SW 1271 (cell line): ENCODE measurements at regions not wholly inside any gene's neighbourhood (a gene's known extent, or its start where the extent isn't known, plus 50 kb on each side); places are given as distances from the start of the nearest gene placed in this dataset.
"Not testable (repeated sequence)": the region's sequence is repeated elsewhere in the genome, so short reads cannot be mapped to it uniquely, and the experiment has no call there.

Experiments
- DNase-seq, 2 experiments: peaks; one replicate each; lab custom pipeline; 2025; lab: John Stamatoyannopoulos, UW

- DNase-seq: no peak
Measured at GRCh38 chr1:182227864-182228547, 163.6 kb downstream of the GLUL start.

- no peak for DNase-seq
Measured at GRCh38 chr1:182226618-182227017, 165.0 kb downstream of the GLUL start.

DNA sequence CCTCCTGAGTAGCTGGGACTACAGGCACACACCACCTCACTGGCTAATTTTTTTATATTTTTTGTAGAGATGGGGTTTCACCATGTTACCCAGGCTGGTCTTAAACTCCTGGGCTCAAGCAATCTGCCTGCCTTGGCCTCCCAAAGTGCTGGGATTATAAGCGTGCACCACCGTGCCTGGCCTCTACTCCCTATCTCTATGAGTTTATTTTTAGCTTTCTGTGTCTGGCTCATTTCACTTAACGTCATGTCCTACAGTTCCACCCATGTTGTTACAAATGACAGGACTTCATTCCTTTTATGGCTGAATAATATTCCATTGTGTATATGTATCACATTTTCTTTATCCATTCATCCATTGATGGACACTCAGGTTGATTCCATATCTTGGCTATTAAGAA, 164.2 kb upstream of the ZNF648 start:
- not testable (repeated sequence) for DNase-seq

- DNase-seq: not testable (repeated sequence)
Measured at GRCh38 chr1:182221990-182222389, 160.5 kb upstream of the ZNF648 start.

GRCh38 chr1:182221367-182221766, 159.9 kb upstream of the ZNF648 start:
- not testable (repeated sequence) for DNase-seq

- no peak for DNase-seq
Measured at GRCh38 chr1:182217967-182218366, 156.5 kb upstream of the ZNF648 start.

DNA sequence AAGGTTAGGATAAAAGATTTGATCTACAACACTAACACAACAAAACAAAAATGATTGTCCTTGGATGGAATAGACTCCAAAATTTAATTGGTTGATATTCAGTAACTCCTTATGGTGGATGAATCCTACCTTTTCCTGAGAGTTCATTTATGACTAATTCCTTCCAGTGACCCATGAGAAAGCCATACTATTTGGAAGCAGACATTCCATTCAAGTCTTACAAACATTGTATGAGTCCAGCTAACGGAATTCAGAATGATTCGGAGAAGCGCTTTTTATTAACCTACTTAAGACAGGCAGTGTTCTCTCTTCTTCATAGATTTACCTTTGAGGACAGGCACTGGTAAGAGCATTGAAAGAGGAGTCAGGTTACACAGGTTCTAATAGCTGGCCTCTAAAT, 155.6 kb upstream of the ZNF648 start:
- no peak for DNase-seq

DNA sequence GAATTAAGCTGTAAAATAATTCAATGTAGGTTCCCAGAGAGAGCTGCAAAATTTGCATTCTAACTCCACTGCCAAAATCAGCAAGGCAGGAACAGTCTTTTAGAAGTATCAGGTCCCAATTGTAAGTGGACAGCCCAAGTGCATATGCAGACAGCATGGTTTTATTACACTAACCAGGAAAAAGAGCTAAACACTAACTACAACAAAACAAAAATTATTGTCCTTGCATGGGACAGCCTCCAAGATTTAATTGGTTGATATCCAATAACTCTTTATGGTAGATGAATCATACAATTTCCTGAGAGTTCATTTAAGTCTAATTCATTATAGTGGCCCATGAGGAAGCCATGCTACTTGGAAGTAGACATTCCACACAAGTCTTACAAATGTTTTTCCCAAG, 154.3 kb upstream of the ZNF648 start:
- no peak for DNase-seq

GRCh38 chr1:182213163-182213562, 151.7 kb upstream of the ZNF648 start:
- no peak for DNase-seq

DNA sequence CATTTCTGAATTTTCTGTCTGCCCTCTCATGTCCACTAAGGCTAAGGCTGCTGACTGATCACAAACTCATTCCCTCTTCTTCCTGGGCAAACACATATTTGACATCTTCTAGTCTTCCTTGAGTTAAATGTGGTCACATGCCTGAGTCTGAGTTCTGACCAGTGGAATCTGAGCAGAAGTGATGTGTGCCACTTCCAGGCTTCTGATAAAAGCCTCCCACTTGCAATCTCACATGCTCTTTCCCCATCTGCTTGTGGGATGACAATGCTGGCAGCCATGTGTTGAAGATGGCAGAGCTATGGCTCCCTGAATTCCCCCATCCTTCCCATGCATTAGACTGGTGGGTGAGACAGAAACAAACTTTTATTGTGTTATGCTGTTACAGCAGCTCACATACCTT, 149.9 kb upstream of the ZNF648 start:
- DNase-seq: no peak

- DNase-seq: no peak
Measured at GRCh38 chr1:182210417-182210816, 148.9 kb upstream of the ZNF648 start.

GRCh38 chr1:182207300-182207699, 145.8 kb upstream of the ZNF648 start:
- DNase-seq: no peak

DNA sequence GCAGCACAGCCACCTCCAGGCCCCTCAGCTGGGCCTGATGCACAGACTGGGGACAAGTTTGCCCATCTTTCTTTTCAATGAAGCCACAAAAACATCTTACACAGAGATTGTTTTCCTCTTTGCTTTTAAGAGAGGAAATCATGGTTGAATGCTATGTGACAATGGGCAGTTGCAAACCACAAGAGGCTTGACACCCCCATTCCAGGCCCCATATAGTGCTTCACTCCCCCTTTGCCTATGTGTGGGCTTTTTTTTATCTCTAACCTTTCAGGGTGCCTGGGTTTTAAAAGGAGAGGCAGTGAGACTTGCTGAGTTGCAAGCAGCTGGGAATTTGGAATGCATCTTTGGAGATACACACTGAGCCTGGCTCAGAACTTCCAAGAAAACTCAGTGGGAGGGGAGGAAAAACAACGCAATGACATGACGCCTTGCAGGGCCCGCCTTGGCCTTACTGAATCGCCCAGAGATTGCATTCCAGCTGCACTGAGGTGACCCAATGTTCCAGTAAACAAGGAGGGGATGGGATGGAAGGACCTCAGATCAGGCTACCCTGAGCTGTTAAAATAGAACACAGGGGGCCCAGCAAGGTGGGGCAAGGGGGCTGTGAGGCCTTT, 145.2 kb upstream of the ZNF648 start:
- DNase-seq: no peak

DNA sequence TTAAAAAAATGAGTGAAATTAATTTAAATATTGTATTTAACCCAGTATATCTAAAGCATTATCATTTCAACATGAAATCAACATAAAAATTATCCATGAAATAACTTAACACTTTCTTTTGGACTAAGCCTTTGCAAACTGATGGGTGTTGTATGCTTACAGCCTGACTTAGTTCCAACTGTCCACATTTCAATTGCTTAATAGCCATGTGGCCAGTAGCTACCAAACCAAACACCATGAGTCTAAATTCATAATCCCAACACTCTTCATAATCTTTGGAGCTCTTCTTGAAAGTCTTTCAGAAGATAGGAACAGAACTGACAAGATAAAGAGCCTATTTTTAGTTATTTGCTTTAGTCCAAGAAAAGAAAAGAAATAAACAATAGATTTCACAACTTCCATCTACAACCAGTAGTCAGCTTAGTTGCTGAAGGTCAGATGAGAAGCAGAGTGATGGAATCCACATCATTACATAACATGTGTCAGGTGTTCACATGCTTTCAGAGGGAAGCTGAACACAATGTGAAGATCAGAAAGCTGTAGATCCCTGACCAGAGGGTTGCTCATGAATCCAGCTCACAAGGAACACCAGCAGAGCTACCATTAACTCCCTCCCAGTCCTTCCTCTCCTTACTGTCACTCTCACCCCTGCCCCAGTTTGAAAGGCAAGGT, 144.0 kb upstream of the ZNF648 start:
- DNase-seq: no peak

- no peak for DNase-seq
Measured at GRCh38 chr1:182203191-182203875, 141.8 kb upstream of the ZNF648 start.

DNA sequence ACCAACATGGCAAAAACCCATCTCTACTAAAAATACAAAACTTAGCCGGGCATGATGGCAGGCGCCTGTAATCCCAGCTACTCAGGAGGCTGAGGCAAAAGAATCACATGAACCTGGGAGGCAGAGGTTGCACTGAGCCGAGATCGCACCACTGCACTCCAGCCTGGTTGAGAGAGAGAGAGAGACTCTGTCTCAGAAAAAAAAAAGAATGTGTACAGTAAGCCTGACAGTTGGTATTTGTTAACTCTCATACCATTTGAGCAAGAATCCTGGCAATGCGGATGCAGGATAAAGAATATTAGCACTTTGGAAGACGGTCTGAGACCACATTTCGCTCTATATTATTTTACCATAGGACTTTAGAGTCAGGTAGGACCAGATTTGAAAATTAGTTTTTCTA, 140.0 kb upstream of the ZNF648 start:
- DNase-seq: not testable (repeated sequence)

- no peak for DNase-seq
Measured at GRCh38 chr1:182200025-182200812, 138.7 kb upstream of the ZNF648 start.

- DNase-seq: no peak
Measured at GRCh38 chr1:182198006-182198605, 136.6 kb upstream of the ZNF648 start.

DNA sequence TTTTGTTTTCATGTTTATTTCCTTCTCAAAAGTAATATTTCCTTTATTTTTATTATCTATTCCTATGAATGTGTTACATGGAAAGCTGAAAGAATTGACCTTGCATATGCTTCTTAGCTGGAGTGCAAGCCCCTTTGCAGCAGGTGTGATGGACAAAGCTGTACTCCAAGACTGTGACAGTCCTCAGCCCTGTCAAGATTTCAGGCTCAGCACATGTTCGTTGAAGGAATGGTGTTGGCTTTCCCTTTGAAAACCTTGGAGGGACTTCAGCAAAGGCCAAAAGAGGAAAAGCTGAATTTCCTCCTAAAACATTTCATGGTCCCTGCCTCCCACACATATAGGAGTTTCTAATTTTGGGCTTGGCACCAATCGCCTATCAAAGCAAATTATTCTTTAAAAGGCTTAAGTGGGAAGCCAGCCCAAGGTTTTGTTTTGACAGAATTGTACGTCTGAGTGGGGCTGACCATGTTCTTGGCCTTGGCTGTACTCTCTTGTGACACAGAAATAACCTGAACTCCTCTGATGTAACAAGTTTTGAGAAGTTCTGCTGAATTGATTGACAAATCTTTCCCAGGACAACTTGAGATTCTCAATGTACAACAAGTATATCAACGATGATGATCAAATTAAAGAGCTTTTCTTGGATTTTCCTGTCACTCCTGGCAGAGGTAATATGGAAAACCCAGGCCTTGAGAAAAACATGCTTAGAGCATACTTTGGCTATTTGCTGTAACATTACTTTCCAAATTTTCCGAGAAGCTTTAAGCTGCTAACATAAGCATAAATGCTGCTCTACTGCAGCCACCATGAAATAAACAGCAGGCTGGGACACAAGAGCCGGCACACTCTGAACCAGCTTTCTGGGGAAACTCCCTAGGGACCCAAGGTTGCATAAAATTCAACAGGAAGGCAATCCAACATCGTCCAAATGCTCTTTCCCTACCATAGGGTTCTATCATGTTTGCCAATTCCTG, 135.7 kb upstream of the ZNF648 start:
- DNase-seq: no peak

DNA sequence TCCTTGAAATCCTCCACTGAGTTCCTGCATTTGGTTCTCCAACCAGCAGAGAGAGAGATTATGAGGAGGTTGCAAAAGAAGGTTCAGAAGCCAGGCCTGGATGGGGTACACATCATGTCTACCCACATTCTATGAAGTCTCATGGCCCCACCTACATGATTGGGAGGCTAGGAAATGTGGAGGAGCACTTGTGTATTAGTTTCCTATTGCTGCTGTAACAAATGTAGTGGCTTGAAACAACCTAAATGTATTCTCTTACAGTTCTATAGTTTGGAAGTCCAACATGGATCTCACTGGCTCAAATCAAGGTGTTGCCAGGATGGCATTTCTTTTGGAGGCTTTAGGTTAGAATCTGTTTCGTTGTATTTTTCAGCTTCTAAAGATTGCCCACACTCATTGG, 134.2 kb upstream of the ZNF648 start:
- no peak for DNase-seq
